Stimulated activated CD4-positive, alpha-beta T cell treated with anti-CD3 and anti-CD28 coated beads, Interleukin-12 subunit alpha, Interleukin-12 subunit beta, amount 100 ng/mL, for 48 hours (primary cell): ENCODE measurements at regions not wholly inside any gene's neighbourhood (a gene's known extent, or its start where the extent isn't known, plus 50 kb on each side); places are given as distances from the start of the nearest gene placed in this dataset.
"Not testable (repeated sequence)": the region's sequence is repeated elsewhere in the genome, so short reads cannot be mapped to it uniquely, and the experiment has no call there.

Experiments
- DNase-seq, 3 donors: peaks; one replicate each; pipeline ENCODE4 v3.0.0-alpha.2; 2020; ENCODE audit warnings: low read depth in 2 of 3, low spot score in 1 of 3

DNA sequence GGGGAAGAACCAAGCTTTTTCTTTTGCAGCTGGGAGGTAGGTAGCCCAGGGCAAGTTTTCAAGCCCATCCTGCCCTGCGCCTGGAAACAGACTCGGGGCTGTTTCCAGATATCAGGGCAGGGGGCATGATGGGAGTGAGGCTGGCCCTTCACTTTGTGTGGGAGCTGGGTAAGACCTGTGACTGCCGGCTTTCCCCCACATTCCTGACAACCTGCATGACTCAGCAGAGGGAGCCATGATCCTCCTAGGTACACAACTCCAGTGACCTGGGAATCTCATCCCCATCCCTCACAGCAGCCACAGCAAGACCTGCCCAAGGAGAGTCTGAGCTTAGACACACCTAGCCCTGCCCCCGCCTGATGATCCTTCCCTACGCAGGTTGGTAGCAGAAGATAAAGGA lies 280.8 kb downstream of the SOX4 start:
- DNase-seq, result no peak

DNA sequence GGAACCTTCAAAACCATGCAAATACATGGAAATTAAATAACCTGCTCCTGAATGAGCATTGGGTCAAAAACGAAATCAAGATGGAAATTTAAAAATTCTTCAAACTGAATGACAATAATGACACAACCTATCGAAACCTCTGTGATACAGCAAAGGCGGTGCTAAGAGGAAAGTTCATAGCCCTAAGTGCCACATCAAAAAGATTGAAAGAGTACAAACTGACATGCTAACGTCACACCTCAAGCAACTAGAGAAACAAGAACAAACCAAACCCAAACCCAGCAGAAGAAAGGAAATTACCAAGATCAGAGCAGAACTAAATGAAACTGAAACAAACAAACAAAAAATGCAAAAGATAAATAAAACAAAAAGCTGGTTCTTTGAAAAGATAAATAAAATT lies 283.5 kb downstream of the SOX4 start:
- not testable (repeated sequence) for DNase-seq

DNA sequence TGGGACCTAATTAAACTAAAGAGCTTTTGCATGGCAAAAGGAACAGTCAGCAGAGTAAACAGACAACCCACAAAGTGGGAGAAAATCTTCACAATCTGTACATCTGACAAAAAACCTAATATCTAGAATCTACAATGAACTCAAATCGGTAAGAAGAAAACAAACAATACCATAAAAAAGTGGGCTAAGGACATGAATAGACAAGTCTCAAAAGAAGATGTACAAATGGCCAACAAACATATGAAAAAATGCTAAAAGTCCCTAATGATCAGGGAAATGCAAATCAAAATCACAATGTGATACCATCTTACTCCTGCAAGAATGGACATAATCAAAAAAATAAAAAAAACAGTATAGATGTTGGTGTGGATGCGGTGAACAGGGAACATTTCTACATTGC lies 286.7 kb downstream of the SOX4 start:
- not testable (repeated sequence) for DNase-seq

DNA sequence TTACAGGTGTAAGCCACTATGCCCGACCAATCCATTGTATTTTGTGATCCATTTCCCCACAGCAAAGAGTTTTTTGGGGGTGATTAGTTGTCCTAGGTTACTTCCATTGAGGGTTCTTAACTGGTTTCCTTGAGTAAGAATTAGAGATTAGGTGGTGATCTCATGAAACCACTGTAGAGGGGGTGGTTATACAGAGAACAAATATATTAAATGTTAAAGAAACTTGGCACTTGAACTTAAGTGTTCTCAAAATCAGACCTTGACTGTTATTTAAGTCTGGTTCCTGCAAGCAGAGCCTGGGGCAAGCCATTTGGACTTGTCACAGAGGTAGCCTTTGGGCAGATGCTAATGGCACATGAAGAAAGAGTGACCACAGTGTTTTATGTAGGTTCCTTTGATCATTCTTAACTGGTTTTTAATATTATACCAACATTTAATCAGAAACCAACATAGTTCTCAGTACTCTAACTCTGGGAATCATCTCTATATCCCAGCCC lies 288.5 kb downstream of the SOX4 start:
- no peak for DNase-seq

- DNase-seq, result no peak
Observed at GRCh38 chr6:21883595-21884328, 290.2 kb downstream of the SOX4 start.

- no peak for DNase-seq
Observed at GRCh38 chr6:21885111-21885510, 291.6 kb downstream of the SOX4 start.

- no peak for DNase-seq
Observed at GRCh38 chr6:21885532-21886114, 292.1 kb downstream of the SOX4 start.

DNA sequence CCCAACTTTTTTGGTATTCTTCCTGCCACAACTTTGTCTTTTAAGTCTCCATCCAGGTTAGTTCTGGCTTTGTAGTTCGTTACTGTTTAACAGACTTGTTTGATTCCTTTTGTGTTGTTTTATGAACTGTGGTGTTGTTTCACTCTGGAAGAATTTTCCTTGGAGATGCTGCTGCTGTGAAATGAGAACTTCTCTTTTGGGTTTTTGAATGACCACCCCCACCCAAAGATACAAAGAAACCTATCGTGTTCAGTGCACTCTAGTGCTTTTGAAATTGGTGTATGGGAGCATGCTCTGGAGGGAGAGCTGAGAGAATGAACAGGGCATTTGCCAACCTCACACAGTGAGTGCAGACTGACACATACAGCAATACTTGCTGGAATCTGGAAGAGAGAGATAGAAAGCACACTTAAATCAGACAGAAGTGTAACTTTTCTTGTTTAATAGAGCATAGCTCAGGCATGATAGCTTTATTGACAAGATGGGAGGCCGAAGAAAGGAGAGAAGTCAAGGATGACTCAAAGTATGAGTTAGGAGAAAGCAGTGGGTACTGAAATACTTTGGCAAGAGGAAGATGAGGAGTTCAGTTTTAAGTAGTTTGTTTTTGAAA lies 293.1 kb downstream of the SOX4 start:
- DNase-seq, result no peak

- DNase-seq, result no peak
Observed at GRCh38 chr6:21887231-21888185, 294.0 kb downstream of the SOX4 start.

- DNase-seq, result no peak
Observed at GRCh38 chr6:21891080-21891479, 297.5 kb downstream of the SOX4 start.

DNA sequence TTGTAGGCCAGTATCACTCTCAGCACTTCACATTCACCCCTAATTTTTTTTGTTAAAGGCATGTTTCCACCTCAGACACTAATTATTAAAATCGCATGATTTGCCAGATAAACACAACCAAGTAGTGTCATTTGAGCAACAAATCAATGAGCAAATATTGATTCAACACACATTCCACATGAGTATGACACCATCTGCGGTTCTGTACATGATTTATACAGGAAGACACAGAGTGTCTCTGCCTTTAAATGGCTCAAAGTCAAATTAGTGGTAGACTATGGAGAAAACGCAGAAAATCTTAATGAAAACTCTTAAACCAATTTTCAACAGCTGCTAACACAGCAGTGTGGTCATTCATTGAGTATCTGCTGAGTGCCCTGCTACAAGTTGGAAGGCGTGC lies 300.2 kb downstream of the SOX4 start:
- no peak for DNase-seq

DNA sequence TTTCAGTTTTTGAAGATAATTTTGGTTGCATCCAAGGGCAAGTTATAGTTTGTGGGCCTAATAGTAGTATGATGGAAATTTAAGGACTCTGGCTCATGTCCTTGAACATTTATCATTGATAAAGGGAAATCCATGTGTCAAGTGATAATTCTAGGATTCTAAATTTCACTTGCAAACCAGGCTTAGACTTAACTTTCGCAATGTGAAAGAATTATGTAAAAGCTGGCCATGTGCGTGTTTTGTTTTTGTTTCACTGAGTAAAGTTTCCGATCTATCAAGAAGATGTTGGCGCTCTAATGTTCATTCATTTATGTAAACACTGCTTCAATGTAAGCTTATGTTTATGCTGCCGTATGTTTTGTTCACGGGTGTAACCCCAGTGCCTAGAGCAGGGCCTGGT lies 302.0 kb downstream of the SOX4 start:
- no peak for DNase-seq

DNA sequence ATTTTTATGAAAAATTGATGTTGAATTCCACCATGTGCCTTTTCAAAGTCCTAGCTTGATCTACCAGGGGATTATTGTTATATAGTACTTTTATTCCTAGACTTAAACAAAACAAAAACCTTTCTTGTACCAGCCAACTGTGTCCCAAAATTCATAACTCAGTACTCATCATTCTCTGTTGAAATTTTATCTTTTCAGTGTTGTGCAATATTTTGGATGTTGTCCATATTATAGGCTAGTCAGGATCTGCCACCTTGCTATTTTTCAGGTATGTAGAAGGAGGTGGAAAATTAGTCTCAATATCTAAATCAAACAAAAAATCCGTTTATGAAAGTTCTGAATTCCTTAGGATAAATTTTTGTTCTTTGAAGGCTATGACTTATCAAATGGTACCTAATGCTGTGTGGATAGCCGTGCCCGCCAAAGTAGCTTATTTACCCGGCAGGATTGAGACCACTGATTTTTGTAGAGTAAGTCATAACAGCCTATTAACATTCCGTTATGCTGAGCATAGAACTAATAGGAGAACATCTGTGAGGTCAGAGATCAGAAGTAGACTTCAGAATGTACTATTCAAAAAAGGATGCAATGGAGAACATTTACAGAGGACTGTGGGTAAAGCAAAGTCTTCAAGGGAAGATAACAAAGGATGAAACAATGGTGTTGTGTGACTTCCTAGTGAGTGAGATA lies 304.7 kb downstream of the SOX4 start:
- DNase-seq, result no peak

GRCh38 chr6:21899708-21900107 lies 306.2 kb downstream of the SOX4 start:
- no peak for DNase-seq

- no peak for DNase-seq
Observed at GRCh38 chr6:21900730-21901129, 307.2 kb downstream of the SOX4 start.

DNA sequence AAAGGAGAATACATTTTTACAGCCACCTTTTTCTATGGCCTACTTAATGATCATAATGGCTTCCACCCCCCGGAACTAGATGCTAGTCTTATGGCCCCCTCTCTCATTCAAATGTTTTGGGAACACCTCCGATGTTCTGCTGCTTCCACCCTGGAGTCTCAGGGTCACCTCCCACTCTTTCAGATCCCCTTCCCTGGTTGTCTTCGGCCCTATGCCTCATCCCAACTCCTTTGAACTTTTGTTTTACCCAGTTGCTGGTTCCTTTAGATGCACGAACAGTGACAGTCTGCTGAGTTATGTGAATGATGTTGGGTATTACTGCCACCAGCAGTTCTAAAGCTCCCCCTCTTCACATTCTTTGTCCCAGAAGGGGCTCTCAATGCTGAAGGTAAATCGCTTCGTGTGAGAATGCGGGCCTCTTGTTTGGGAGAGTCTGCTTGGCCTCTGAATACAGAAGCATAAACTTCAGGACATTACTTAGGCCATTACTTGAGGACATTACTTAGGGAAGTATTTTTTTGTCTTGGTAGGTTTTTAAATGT lies 309.1 kb downstream of the SOX4 start:
- no peak for DNase-seq

DNA sequence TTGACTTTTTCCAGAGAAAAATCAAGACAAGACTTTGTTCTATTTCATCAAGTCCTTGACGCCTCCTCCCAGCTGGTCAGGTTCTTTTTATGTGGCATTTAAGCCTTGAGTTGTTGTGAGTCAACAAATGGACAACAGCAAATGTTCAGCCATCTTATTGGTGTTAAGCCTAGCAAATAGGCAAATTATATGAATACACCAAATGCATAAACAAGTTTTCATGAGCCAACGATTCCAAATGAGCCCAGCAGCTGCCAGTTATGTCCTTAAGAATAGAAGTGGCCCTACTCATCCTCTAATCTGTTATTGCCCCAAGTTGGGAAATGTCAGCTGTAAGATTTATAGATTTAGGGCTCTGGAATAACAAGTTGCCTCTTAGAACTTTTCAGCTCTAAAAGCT lies 312.0 kb downstream of the SOX4 start:
- no peak for DNase-seq

- no peak for DNase-seq
Observed at GRCh38 chr6:21906826-21907225, 313.3 kb downstream of the SOX4 start.

- DNase-seq, result no peak
Observed at GRCh38 chr6:21907291-21907690, 313.7 kb downstream of the SOX4 start.

GRCh38 chr6:21908161-21908848 lies 314.8 kb downstream of the SOX4 start:
- no peak for DNase-seq
